ENCODE measurements at regions not wholly inside any gene's neighbourhood (a gene's known extent, or its start where the extent isn't known, plus 50 kb on each side); places are given as distances from the start of the nearest gene placed in this dataset.
A peak's percentile ranks its signal among the peaks of the same experiment; 100 is the strongest.

GRCh38 chr5:126370796-126371718 lies 52.2 kb upstream of the GRAMD2B start (continued):
- TF ChIP-seq, protein P1, sequence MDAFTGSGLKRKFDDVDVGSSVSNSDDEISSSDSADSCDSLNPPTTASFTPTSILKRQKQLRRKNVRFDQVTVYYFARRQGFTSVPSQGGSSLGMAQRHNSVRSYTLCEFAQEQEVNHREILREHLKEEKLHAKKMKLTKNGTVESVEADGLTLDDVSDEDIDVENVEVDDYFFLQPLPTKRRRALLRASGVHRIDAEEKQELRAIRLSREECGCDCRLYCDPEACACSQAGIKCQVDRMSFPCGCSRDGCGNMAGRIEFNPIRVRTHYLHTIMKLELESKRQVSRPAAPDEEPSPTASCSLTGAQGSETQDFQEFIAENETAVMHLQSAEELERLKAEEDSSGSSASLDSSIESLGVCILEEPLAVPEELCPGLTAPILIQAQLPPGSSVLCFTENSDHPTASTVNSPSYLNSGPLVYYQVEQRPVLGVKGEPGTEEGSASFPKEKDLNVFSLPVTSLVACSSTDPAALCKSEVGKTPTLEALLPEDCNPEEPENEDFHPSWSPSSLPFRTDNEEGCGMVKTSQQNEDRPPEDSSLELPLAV (CRISPR knock-in tag; conservative IDR thresholded peaks at IDR 0.05; ENCODE audit: low read depth): no peak
- TF ChIP-seq JUN (CRISPR knock-in tag; IDR thresholded peaks at IDR 0.05) (no peak), MAFF (IDR thresholded peaks at IDR 0.05; ENCODE audit: low read depth, low read length) (peak; percentile 24; the same call in 1 of the 2 replicates), GFI1 (CRISPR knock-in tag; IDR thresholded peaks at IDR 0.05; ENCODE audit: borderline replicate concordance) (no peak; the same call in 1 of the 2 replicates), SIN3B (IDR thresholded peaks at IDR 0.05; ENCODE audit: low read length) (no peak), ZNF446 (CRISPR knock-in tag; IDR thresholded peaks at IDR 0.05) (0 out of 2 replicates have a peak, but pooled peaks have one; percentile 32), MAZ (IDR thresholded peaks at IDR 0.05; ENCODE audit: borderline replicate concordance, low read depth, low read length) (no peak), MAZ (CRISPR knock-in tag; IDR thresholded peaks at IDR 0.05; ENCODE audit: low read depth) (peak; percentile 18; the same call in 1 of the 2 replicates), ZNF468 (CRISPR knock-in tag; IDR thresholded peaks at IDR 0.05) (no peak), USF2 (IDR thresholded peaks at IDR 0.05; ENCODE audit: low read depth, low read length) (no peak), USF2 (CRISPR knock-in tag; IDR thresholded peaks at IDR 0.05; ENCODE audit: borderline replicate concordance) (no peak; the same call in 1 of the 2 replicates), NCOA1 (CRISPR knock-in tag; IDR thresholded peaks at IDR 0.05) (no peak), ZBTB10 (CRISPR knock-in tag; IDR thresholded peaks at IDR 0.05; ENCODE audit: borderline replicate concordance) (no peak), TBL1XR1 (IDR thresholded peaks at IDR 0.05; ENCODE audit: borderline replicate concordance, low read length, partially characterized antibody) (no peak), NBN (conservative IDR thresholded peaks at IDR 0.05) (no peak), MLLT10 (CRISPR knock-in tag; IDR thresholded peaks at IDR 0.05) (no peak), POLR2AphosphoS5 (IDR thresholded peaks at IDR 0.05; ENCODE audit: low read depth, low read length) (peak; percentile 67; the same call in 1 of the 2 replicates)
- TF ChIP-seq, protein P2, sequence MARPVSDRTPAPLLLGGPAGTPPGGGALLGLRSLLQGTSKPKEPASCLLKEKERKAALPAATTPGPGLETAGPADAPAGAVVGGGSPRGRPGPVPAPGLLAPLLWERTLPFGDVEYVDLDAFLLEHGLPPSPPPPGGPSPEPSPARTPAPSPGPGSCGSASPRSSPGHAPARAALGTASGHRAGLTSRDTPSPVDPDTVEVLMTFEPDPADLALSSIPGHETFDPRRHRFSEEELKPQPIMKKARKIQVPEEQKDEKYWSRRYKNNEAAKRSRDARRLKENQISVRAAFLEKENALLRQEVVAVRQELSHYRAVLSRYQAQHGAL (CRISPR knock-in tag; IDR thresholded peaks at IDR 0.05; ENCODE audit: not compliant biosample characterization): no peak

Data from HepG2 (cell line).